ENCODE measurements at regions not wholly inside any gene's neighbourhood (a gene's known extent, or its start where the extent isn't known, plus 50 kb on each side); places are given as distances from the start of the nearest gene placed in this dataset.

GRCh38 chr18:51716277-51716676, 518.8 kb upstream of the MEX3C start:
- H3K27ac ChIP-seq, result no peak overlapping the region
- TF ChIP-seq ZFX (IDR thresholded peaks at IDR 0.05; ENCODE audit: borderline replicate concordance) (no peak), CTCF (IDR thresholded peaks at IDR 0.05) (no peak)

GRCh38 chr18:51721388-51721787, 523.9 kb upstream of the MEX3C start:
- H3K27ac ChIP-seq, result no peak overlapping the region
- TF ChIP-seq CTCF (IDR thresholded peaks at IDR 0.05) (no peak), ZFX (IDR thresholded peaks at IDR 0.05; ENCODE audit: borderline replicate concordance) (no peak)

GRCh38 chr18:51721996-51722395, 524.5 kb upstream of the MEX3C start:
- no peak overlapping the region for H3K27ac ChIP-seq
- no peak for TF ChIP-seq CTCF (IDR thresholded peaks at IDR 0.05)
- no peak for TF ChIP-seq ZFX (IDR thresholded peaks at IDR 0.05; ENCODE audit: borderline replicate concordance)

- TF ChIP-seq ZFX (IDR thresholded peaks at IDR 0.05; ENCODE audit: borderline replicate concordance), result no peak
- TF ChIP-seq CTCF (IDR thresholded peaks at IDR 0.05), result no peak
- H3K27ac ChIP-seq, result no peak overlapping the region
These were observed 527.6 kb upstream of the MEX3C start for GRCh38 chr18:51724790-51725721.

GRCh38 chr18:51726614-51727013, 529.1 kb upstream of the MEX3C start:
- no peak for TF ChIP-seq CTCF (IDR thresholded peaks at IDR 0.05)
- TF ChIP-seq ZFX (IDR thresholded peaks at IDR 0.05; ENCODE audit: borderline replicate concordance), result no peak
- H3K27ac ChIP-seq, result no peak overlapping the region

- no peak overlapping the region for H3K27ac ChIP-seq
- no peak for TF ChIP-seq ZFX (IDR thresholded peaks at IDR 0.05; ENCODE audit: borderline replicate concordance)
- TF ChIP-seq CTCF (IDR thresholded peaks at IDR 0.05), result no peak
These were observed 530.3 kb upstream of the MEX3C start for GRCh38 chr18:51727780-51728179.

- H3K27ac ChIP-seq, result no peak overlapping the region
- TF ChIP-seq ZFX (IDR thresholded peaks at IDR 0.05; ENCODE audit: borderline replicate concordance) (no peak), CTCF (IDR thresholded peaks at IDR 0.05) (no peak)
These were observed 533.6 kb upstream of the MEX3C start for GRCh38 chr18:51731070-51731469.

Measured in 22Rv1 (cell line).